Natural killer cell treated with Interleukin-12 subunit alpha and Interleukin-12 subunit beta and Interleukin-15 and Interleukin-18, amount 100 ng/mL, for 72 hours (primary cell): ENCODE measurements at regions not wholly inside any gene's neighbourhood (a gene's known extent, or its start where the extent isn't known, plus 50 kb on each side); places are given as distances from the start of the nearest gene placed in this dataset.

Source experiments
- ATAC-seq, 2 donors: fragments of 150-1000 bp; cut with Tn5 transposase in 1 of 2; sonication (Bioruptor Pico), chemical (Tn5 transposase) in 1 of 2; 2 replicates each; pipeline ENCODE4 v1.10.0; 2021
- DNase-seq: peaks from one replicate; pipeline ENCODE4 v3.0.0; 2022; ENCODE audit warnings: low spot score
- H3K27ac Mint-ChIP-seq, 2 donors: 1 replicate in 1 of 2; 2 replicates in 1 of 2; pipeline ENCODE4 v1.8.0; 2022; ENCODE audit warnings: mixed read lengths in 2 of 2, mild to moderate bottlenecking in 1 of 2, moderate library complexity in 1 of 2
- H3K27me3 Mint-ChIP-seq, 2 donors: 1 replicate in 1 of 2; 2 replicates in 1 of 2; pipeline ENCODE4 v1.8.0; 2022; ENCODE audit warnings: mixed read lengths in 2 of 2
- H3K36me3 Mint-ChIP-seq: one replicate; pipeline ENCODE4 v1.8.0; 2022; ENCODE audit warnings: mixed read lengths
- H3K4me1 Mint-ChIP-seq, 2 donors: 1 replicate in 1 of 2; 2 replicates in 1 of 2; pipeline ENCODE4 v1.8.0; 2022; ENCODE audit warnings: low read depth in 2 of 2, mixed read lengths in 2 of 2, mild to moderate bottlenecking in 1 of 2
- H3K4me3 Mint-ChIP-seq: one replicate; pipeline ENCODE4 v1.8.0; 2022; ENCODE audit warnings: mixed read lengths
- H3K9me3 Mint-ChIP-seq: 2 replicates; pipeline ENCODE4 v1.8.0; 2022; ENCODE audit warnings: mixed read lengths

DNA sequence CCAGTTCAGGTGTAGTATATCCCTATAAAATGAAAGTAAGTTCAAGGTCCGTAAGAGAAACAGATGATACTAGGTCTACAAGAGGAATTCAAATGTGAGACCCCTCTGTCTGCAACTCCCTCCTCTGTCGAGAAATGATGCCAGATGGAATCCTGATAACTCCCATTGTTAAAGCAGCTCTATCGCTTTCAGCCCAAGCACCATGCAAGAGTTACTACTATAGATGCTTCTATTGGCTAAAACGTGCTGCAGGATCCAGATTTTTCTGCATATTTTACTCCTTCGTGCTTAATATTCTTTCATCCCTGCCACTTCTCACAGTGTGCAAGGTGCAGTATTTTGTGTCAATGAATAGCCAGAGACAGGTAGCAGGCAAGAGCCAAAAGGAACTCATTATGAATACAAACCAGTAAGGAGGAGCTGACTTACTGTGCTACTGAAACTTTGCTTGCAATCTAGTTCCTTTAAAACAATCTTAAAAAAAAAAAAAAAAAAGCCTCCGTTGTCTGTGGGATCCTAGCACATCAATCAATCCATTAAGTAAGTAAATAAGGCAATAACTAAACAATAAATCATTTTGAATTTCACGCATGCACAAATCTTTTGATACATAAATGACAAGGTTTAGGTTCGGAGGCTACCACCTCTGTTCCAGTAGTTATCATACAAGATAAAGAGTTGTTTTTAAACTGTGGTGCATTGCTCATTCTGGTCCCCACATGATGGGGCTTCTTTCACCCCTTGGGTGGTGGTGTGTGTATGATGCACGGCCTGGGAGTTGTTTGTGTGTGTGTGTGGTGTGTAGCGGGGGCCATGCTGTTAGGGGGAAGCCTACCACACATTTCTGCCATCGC lies 151.1 kb upstream of the MPDZ start:
- no peak overlapping the region for H3K27ac Mint-ChIP-seq
- ATAC-seq (no peak), DNase-seq (no peak)
- H3K27me3 Mint-ChIP-seq: no peaks in the 10 kb centered on the region
- no peaks in the 10 kb centered on the region for H3K9me3 Mint-ChIP-seq
- no peak overlapping the region for H3K4me3 Mint-ChIP-seq
- H3K4me1 Mint-ChIP-seq: no peaks in the 10 kb centered on the region
- H3K36me3 Mint-ChIP-seq: no peaks in the 10 kb centered on the region

DNA sequence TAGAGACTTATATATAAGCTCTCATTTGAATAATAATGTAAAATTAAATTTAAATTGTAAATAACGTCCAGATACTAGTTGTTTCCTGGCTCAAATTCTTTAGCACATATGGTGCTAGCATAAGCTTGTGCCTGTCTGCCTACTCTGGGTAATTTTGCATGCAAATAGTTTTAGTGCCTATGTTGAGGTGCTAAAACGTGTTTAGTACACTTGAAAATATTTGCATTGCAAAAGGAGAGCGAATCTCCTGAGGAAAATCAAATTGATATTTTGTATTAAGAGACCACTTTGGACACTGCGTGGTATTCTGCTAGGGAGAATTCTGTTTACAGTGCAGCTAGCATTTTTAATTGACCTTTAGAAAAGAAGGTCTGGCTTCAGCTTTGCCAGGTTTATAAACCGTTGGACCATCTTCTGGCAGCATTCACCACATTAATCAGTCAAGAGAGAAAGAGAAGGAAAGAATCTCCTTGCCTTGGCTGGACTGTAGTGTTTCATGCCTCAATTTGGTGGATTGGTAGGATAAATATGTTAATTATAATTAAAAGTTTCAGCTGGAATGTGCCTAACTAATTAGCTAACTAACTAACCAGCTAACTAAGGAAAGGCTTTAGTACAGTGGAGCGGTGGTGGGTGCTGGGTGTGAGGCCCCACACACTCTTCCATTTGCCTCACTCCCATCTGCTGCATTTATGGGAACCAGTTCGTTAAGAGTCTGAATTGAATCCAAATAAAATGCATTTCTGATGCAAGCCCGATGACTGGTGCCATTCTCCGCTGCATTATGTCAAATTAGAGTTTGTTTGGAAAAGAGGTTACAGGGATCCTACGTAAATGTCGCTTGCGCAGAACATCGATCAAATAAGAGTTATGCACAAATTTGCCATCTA lies 150.1 kb upstream of the MPDZ start:
- Mint-ChIP-seq H3K27me3 (no peaks in the 10 kb centered on the region), H3K27ac (no peak overlapping the region), H3K36me3 (no peaks in the 10 kb centered on the region), H3K4me3 (no peak overlapping the region), H3K4me1 (no peaks in the 10 kb centered on the region), H3K9me3 (no peaks in the 10 kb centered on the region)
- DNase-seq (no peak), ATAC-seq (no peak)

DNA sequence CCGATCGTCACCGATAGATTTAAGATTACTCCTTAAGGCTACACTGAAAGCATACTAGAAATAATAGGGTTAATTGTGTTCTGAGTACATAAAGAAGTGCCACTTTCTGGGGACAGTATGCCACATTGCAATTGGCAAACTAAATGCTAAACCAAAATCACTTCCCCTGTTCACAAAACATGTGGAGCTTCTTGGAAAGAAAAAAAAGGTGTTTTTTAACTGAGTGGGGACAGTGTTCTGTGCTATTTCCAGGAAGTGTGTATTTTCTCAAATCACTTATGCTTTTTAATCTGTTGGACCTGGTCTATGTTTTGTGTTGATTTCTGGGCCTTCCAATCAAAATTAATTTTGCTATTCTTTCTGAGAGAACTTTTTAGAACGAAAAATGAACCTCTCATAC lies 149.3 kb upstream of the MPDZ start:
- no peaks in the 10 kb centered on the region for H3K36me3 Mint-ChIP-seq
- no peak overlapping the region for H3K4me3 Mint-ChIP-seq
- no peaks in the 10 kb centered on the region for H3K9me3 Mint-ChIP-seq
- H3K4me1 Mint-ChIP-seq: no peaks in the 10 kb centered on the region
- DNase-seq (no peak), ATAC-seq (no peak)
- no peak overlapping the region for H3K27ac Mint-ChIP-seq
- H3K27me3 Mint-ChIP-seq: no peaks in the 10 kb centered on the region

DNA sequence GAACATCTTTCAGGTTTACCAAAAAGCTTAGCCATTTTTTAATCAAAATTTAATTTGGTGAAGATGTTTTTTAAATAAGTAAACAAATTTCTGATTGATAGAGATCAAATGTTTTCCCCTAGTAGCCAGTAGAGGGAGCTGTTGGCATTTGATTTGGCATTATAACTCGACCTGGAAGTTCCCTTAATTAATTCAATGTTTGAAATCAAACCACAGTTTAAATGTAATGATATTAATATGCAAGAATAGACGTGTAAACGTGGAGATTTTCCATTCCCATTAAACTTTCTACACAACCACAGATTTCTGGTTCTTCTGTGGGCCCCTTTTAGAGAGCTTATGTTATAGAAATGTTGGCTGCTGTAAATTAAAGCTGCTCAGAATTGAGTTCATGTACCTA lies 148.1 kb upstream of the MPDZ start:
- ATAC-seq (no peak), DNase-seq (no peak)
- H3K9me3 Mint-ChIP-seq: no peaks in the 10 kb centered on the region
- no peaks in the 10 kb centered on the region for H3K27me3 Mint-ChIP-seq
- no peak overlapping the region for H3K4me3 Mint-ChIP-seq
- no peaks in the 10 kb centered on the region for H3K36me3 Mint-ChIP-seq
- H3K27ac Mint-ChIP-seq: no peak overlapping the region
- no peaks in the 10 kb centered on the region for H3K4me1 Mint-ChIP-seq

DNA sequence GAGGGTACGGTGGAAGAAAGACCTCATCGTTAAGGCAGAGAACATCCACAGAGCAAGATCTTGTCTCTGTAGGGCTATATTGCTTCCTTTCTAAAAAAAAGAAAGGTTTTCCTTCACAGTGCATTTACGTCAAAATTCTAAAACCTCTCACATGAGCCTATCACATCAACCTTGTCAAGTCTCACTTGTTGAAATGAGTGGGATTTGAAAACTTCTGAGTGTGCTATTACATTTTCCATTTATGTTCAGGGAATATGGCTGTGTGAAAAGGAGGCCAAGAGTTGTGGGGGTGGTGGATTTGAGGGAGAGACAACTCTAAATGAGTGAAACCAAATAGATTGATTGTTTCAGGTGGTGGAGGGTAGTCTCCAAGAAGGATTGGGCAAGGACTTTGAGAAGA lies 147.1 kb upstream of the MPDZ start:
- no peaks in the 10 kb centered on the region for H3K4me1 Mint-ChIP-seq

DNA sequence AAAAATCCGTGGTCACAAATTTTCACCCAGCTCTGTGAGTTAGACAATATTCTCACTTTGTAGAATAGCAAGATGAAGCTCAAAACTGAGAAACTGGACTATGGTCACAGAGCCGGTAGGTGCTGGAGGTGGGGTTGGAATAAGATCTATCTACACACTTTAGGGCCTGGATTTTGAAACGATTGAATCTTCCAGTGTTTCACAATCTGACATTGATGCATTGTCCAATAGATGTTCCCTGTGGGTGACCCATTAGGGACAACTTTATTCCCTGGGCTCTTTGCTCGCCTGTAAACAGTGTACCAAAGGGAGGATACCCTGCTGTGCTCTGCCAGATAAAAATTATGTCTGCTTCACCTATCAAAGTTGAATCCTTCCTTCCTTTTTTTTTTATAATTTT lies 145.4 kb upstream of the MPDZ start:
- no peak overlapping the region for H3K27ac Mint-ChIP-seq
- no peaks in the 10 kb centered on the region for H3K36me3 Mint-ChIP-seq
- no peaks in the 10 kb centered on the region for H3K9me3 Mint-ChIP-seq
- no peaks in the 10 kb centered on the region for H3K27me3 Mint-ChIP-seq
- H3K4me3 Mint-ChIP-seq: no peak overlapping the region
- no peak for ATAC-seq
- DNase-seq: no peak
- H3K4me1 Mint-ChIP-seq: no peaks in the 10 kb centered on the region

More for the DNA sequence above, 147.1 kb upstream of the MPDZ start:
- DNase-seq: no peak
- Mint-ChIP-seq H3K36me3 (no peaks in the 10 kb centered on the region), H3K27me3 (no peaks in the 10 kb centered on the region), H3K27ac (no peak overlapping the region), H3K9me3 (no peaks in the 10 kb centered on the region), H3K4me3 (no peak overlapping the region)
- no peak for ATAC-seq

DNA sequence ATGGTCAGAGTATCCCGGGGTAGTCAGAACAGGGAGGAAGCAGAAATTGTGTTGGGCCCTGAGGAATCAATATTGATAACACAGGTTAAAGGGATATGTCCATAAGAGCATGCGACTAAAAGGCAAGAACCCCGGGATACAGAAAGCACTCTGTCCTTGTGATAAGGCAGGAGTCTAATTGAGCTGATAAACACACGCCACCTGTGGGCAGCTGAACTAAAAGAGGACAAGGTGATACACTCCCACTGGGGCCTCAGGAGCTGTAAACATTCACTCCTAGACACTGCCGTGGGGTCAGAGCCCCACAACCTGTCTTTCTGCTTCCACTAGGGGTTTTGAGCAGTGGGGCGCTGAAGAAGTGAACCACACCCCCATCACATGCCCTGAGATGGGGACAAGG lies 144.7 kb upstream of the MPDZ start:
- DNase-seq (no peak), ATAC-seq (no peak)
- Mint-ChIP-seq H3K36me3 (no peaks in the 10 kb centered on the region), H3K27ac (no peak overlapping the region), H3K9me3 (no peaks in the 10 kb centered on the region), H3K4me3 (no peak overlapping the region), H3K27me3 (no peaks in the 10 kb centered on the region), H3K4me1 (no peaks in the 10 kb centered on the region)

DNA sequence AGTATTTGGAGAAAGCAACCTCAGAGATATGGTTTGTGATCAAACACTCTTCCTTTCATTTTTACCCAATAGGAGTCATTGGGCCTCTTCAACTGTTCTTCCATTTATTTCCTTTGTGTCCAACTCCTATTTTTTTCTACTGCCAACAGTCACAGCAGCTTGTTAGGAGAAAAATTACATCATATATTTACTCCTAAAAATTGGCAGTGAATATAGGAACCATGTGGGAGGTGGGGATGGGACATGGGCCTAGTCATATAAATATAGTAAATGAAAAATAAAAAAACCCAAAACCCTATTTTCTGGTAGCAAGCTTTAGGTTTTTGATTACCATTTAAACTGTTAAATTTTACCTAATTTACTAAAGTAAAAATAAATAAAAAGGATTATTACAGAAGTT lies 134.9 kb upstream of the MPDZ start:
- Mint-ChIP-seq H3K9me3 (no peaks in the 10 kb centered on the region), H3K4me1 (no peaks in the 10 kb centered on the region), H3K36me3 (no peaks in the 10 kb centered on the region), H3K27ac (no peak overlapping the region), H3K27me3 (no peaks in the 10 kb centered on the region), H3K4me3 (no peak overlapping the region)
- no peak for DNase-seq
- no peak for ATAC-seq

DNA sequence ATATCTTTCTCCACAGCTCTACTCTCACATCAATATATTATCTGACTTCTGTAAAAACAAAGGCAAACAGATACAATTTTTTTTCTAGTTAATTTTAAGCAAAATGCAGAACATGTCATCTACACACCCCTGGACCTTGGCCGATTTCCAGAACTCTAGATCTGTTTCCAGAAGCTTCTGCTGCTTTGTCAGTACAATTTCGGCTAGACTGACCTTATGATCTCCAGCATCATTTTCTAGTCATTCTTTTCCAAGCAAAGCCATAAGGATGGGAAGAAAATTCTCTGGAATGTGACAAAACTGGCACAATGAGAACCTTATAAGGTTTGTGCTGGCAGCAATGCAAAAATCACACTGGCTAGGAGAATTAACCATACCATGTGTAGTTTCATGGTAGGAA lies 132.8 kb upstream of the MPDZ start:
- H3K27me3 Mint-ChIP-seq: no peaks in the 10 kb centered on the region
- no peaks in the 10 kb centered on the region for H3K9me3 Mint-ChIP-seq
- ATAC-seq (no peak), DNase-seq (no peak)
- no peaks in the 10 kb centered on the region for H3K36me3 Mint-ChIP-seq
- H3K27ac Mint-ChIP-seq: no peak overlapping the region
- H3K4me3 Mint-ChIP-seq: no peak overlapping the region
- no peaks in the 10 kb centered on the region for H3K4me1 Mint-ChIP-seq

DNA sequence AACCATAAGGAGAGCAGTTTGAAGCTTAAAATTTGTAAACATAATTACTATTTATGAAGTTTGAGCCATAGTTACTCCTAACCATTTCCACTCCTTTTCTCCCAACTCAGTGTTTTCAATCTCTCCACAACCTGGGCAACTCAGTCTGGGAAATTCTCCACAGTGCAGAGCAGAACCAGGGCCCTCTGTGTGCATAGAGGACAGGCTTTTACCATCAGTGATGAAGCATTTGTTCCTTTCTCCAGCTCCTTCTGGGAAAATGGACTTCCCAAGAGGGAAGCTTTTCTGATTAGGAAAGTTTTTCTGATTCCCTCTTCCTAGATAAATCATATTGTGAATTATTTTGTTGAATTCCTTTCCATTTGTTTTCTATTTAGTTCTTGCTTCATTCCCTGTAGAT lies 132.3 kb upstream of the MPDZ start:
- DNase-seq: no peak
- no peaks in the 10 kb centered on the region for H3K36me3 Mint-ChIP-seq
- no peaks in the 10 kb centered on the region for H3K9me3 Mint-ChIP-seq
- H3K27me3 Mint-ChIP-seq: no peaks in the 10 kb centered on the region
- ATAC-seq: no peak
- no peak overlapping the region for H3K4me3 Mint-ChIP-seq
- no peak overlapping the region for H3K27ac Mint-ChIP-seq
- H3K4me1 Mint-ChIP-seq: no peaks in the 10 kb centered on the region

DNA sequence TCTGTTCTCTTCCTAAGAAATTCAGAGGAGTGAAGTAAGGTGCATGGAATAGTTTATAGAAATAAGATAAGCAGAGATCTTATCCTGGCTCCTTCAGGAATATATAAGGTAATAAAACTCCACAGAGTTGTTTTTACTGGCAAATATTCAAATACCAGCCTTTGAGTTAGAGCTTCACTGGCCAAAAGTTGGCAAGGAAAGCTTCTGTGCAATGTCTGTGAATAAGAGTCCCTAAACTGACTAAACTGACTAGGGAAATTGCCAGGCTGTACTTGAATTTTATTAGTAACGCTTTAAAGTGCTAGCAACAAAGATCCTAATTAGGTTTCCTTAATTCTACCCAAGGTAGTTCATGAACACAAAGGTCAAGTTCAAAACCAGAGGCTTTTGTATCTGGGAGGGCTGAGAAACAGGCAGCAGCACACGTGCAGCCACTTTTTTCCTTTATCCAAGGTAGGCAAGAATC lies 131.1 kb upstream of the MPDZ start:
- no peaks in the 10 kb centered on the region for H3K4me1 Mint-ChIP-seq
- no peaks in the 10 kb centered on the region for H3K36me3 Mint-ChIP-seq
- ATAC-seq (no peak), DNase-seq (no peak)
- H3K27me3 Mint-ChIP-seq: no peaks in the 10 kb centered on the region
- no peak overlapping the region for H3K27ac Mint-ChIP-seq
- H3K9me3 Mint-ChIP-seq: no peaks in the 10 kb centered on the region
- no peak overlapping the region for H3K4me3 Mint-ChIP-seq

DNA sequence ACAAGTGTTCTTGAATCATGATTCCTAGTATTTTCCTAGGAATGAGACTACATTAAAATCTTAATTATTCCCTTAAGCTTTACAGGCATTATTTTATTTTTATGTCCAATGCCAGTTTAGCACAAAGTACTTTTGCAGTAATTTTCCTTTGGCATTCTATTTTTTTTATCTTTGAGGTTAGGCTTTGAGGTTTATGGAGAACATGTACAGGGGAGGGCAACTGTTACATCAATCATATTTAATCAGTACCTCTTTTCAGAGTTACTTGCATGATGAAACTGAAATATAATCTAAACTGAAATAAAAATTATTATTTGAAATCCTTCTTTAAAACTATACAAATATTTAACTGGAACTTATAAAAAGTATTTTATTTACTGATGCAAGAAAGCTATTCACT lies 118.2 kb upstream of the MPDZ start:
- Mint-ChIP-seq H3K4me3 (no peak overlapping the region), H3K9me3 (peaks cover 3% of the 10 kb centered on the region), H3K27ac (no peak overlapping the region), H3K36me3 (no peaks in the 10 kb centered on the region), H3K27me3 (no peaks in the 10 kb centered on the region), H3K4me1 (no peaks in the 10 kb centered on the region)
- ATAC-seq: no peak
- no peak for DNase-seq

DNA sequence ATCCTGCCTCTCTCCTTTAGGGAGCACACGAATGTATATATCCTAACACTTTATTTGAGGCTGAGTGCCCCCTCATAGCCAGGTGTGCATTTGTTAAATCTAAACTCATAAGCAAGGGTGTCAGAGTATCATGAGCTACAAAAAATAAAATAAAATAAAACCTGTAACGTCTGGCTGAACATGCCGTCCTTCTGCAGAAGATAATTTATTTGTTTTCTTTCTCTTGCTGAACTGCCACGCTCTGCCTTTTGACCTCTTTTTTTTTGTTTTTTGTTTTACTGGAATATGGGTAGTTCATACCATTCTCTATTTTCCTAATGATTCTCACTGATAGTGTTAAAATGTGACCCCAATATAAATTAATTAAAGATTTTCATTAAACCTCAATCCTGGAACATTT lies 117.7 kb upstream of the MPDZ start:
- no peaks in the 10 kb centered on the region for H3K36me3 Mint-ChIP-seq
- no peaks in the 10 kb centered on the region for H3K27me3 Mint-ChIP-seq
- no peak overlapping the region for H3K4me3 Mint-ChIP-seq
- H3K9me3 Mint-ChIP-seq: peaks cover 3% of the 10 kb centered on the region
- H3K4me1 Mint-ChIP-seq: no peaks in the 10 kb centered on the region
- ATAC-seq (no peak), DNase-seq (no peak)
- no peak overlapping the region for H3K27ac Mint-ChIP-seq

DNA sequence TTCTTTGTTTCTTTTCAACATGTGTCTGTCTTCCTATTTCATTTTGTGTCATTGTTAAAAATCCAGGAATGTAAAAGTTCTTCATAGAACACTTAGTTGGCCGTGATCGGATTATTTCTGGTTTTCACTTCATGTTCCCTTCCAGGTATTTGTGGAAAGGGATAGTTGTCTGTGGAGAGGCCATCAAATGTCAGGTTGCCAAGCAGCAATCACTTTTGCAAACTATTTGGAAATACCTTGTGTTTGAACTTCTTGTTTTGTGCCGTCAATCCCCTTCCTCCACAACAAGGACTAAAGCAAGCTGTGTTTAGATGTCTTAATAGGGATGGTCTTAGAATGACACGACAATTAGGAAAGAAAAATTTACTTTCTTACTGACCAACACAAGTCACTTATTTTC lies 116.9 kb upstream of the MPDZ start:
- no peak for ATAC-seq
- DNase-seq: no peak
- Mint-ChIP-seq H3K4me1 (no peaks in the 10 kb centered on the region), H3K9me3 (peaks cover 3% of the 10 kb centered on the region), H3K36me3 (no peaks in the 10 kb centered on the region), H3K27me3 (no peaks in the 10 kb centered on the region), H3K4me3 (no peak overlapping the region), H3K27ac (no peak overlapping the region)
